Activated naive CD8-positive, alpha-beta T cell treated with anti-CD3 and anti-CD28 coated beads, Interleukin-2, amount 10 ng/mL, durations not matched to agents 7 days and 5 days (primary cell): ENCODE measurements at regions not wholly inside any gene's neighbourhood (a gene's known extent, or its start where the extent isn't known, plus 50 kb on each side); places are given as distances from the start of the nearest gene placed in this dataset.

ENCODE experiments used
- ATAC-seq: fragments of 150-1000 bp; cut with Tn5 transposase; one replicate; pipeline ENCODE4 v1.10.0; 2021; ENCODE audit warnings: low read depth, moderate library complexity
- POLR2A ChIA-PET: fragments of 350-600 bp; sonication (Branson Sonifier 250); formaldehyde crosslinking; loops from one replicate; lab custom pipeline; 2021; ENCODE audit warnings: antibody characterized with exemption; lab: Charles Lee
- DNase-seq: peaks from one replicate; pipeline ENCODE4 v3.0.0; 2021
- H3K27ac Mint-ChIP-seq: one replicate; pipeline ENCODE4 v1.8.0; 2022; ENCODE audit warnings: mild to moderate bottlenecking, mixed read lengths
- H3K27me3 Mint-ChIP-seq: one replicate; pipeline ENCODE4 v1.8.0; 2022; ENCODE audit warnings: mild to moderate bottlenecking, moderate library complexity, mixed read lengths
- H3K36me3 Mint-ChIP-seq: one replicate; pipeline ENCODE4 v1.8.0; 2021; ENCODE audit warnings: mild to moderate bottlenecking, mixed read lengths
- H3K4me1 Mint-ChIP-seq: one replicate; pipeline ENCODE4 v1.8.0; 2021; ENCODE audit warnings: mixed read lengths
- H3K4me3 Mint-ChIP-seq: one replicate; pipeline ENCODE4 v1.8.0; 2022; ENCODE audit warnings: mild to moderate bottlenecking, moderate library complexity, mixed read lengths
- H3K9me3 Mint-ChIP-seq: one replicate; pipeline ENCODE4 v1.8.0; 2021; ENCODE audit warnings: mixed read lengths

GRCh38 chr22:34070531-34070930 is 150.3 kb upstream of the LARGE1 start:
- POLR2A ChIA-PET: no interaction called here
- no peak overlapping the region for H3K4me3 Mint-ChIP-seq
- H3K4me1 Mint-ChIP-seq: no peaks in the 10 kb centered on the region
- H3K9me3 Mint-ChIP-seq: peaks cover 3% of the 10 kb centered on the region
- ATAC-seq (no peak), DNase-seq (no peak)
- no peaks in the 10 kb centered on the region for H3K36me3 Mint-ChIP-seq
- no peaks in the 10 kb centered on the region for H3K27me3 Mint-ChIP-seq
- H3K27ac Mint-ChIP-seq: no peak overlapping the region

GRCh38 chr22:34072585-34072984 is 152.3 kb upstream of the LARGE1 start:
- POLR2A ChIA-PET: no interaction called here
- Mint-ChIP-seq H3K27me3 (no peaks in the 10 kb centered on the region), H3K9me3 (peaks cover 3% of the 10 kb centered on the region), H3K36me3 (no peaks in the 10 kb centered on the region), H3K4me1 (no peaks in the 10 kb centered on the region), H3K27ac (no peak overlapping the region), H3K4me3 (no peak overlapping the region)
- no peak for ATAC-seq
- no peak for DNase-seq

- POLR2A ChIA-PET: no interaction called here
- Mint-ChIP-seq H3K27ac (no peak overlapping the region), H3K9me3 (peaks cover 4% of the 10 kb centered on the region), H3K27me3 (no peaks in the 10 kb centered on the region), H3K36me3 (no peaks in the 10 kb centered on the region), H3K4me3 (no peak overlapping the region), H3K4me1 (no peaks in the 10 kb centered on the region)
- DNase-seq: no peak
- ATAC-seq: no peak
Observed at GRCh38 chr22:34080433-34080832, 160.2 kb upstream of the LARGE1 start.

- no peak overlapping the region for H3K27ac Mint-ChIP-seq
- POLR2A ChIA-PET: no interaction called here
- H3K9me3 Mint-ChIP-seq: peaks cover 15% of the 10 kb centered on the region
- no peak for DNase-seq
- no peak for ATAC-seq
- no peaks in the 10 kb centered on the region for H3K4me1 Mint-ChIP-seq
- H3K27me3 Mint-ChIP-seq: no peaks in the 10 kb centered on the region
- H3K4me3 Mint-ChIP-seq: no peak overlapping the region
- no peaks in the 10 kb centered on the region for H3K36me3 Mint-ChIP-seq
Observed at GRCh38 chr22:34096770-34097169, 176.5 kb upstream of the LARGE1 start.

GRCh38 chr22:34099278-34099677 is 179.0 kb upstream of the LARGE1 start:
- Mint-ChIP-seq H3K36me3 (no peaks in the 10 kb centered on the region), H3K27ac (no peak overlapping the region), H3K4me3 (no peak overlapping the region), H3K9me3 (peaks cover 11% of the 10 kb centered on the region), H3K4me1 (no peaks in the 10 kb centered on the region), H3K27me3 (no peaks in the 10 kb centered on the region)
- ATAC-seq (no peak), DNase-seq (no peak)
- POLR2A ChIA-PET: no interaction called here

GRCh38 chr22:34102633-34103032 is 182.4 kb upstream of the LARGE1 start:
- Mint-ChIP-seq H3K4me1 (no peaks in the 10 kb centered on the region), H3K4me3 (no peak overlapping the region), H3K36me3 (no peaks in the 10 kb centered on the region), H3K27me3 (no peaks in the 10 kb centered on the region), H3K9me3 (peaks cover under 1% of the 10 kb centered on the region), H3K27ac (no peak overlapping the region)
- POLR2A ChIA-PET: no interaction called here
- ATAC-seq (no peak), DNase-seq (no peak)

- no peaks in the 10 kb centered on the region for H3K9me3 Mint-ChIP-seq
- ATAC-seq (no peak), DNase-seq (peak; percentile 23)
- H3K4me1 Mint-ChIP-seq: no peaks in the 10 kb centered on the region
- POLR2A ChIA-PET: no interaction called here
- H3K4me3 Mint-ChIP-seq: no peak overlapping the region
- no peak overlapping the region for H3K27ac Mint-ChIP-seq
- no peaks in the 10 kb centered on the region for H3K27me3 Mint-ChIP-seq
- H3K36me3 Mint-ChIP-seq: no peaks in the 10 kb centered on the region
Observed at GRCh38 chr22:34105461-34106062, 185.3 kb upstream of the LARGE1 start.

GRCh38 chr22:34108168-34108567 is 187.9 kb upstream of the LARGE1 start:
- no peak overlapping the region for H3K27ac Mint-ChIP-seq
- H3K4me3 Mint-ChIP-seq: no peak overlapping the region
- no peaks in the 10 kb centered on the region for H3K36me3 Mint-ChIP-seq
- ATAC-seq (no peak), DNase-seq (no peak)
- no peaks in the 10 kb centered on the region for H3K9me3 Mint-ChIP-seq
- POLR2A ChIA-PET: no interaction called here
- H3K27me3 Mint-ChIP-seq: no peaks in the 10 kb centered on the region
- H3K4me1 Mint-ChIP-seq: no peaks in the 10 kb centered on the region

GRCh38 chr22:34111210-34111824 is 191.0 kb upstream of the LARGE1 start:
- POLR2A ChIA-PET: no interaction called here
- no peak for DNase-seq
- H3K9me3 Mint-ChIP-seq: no peaks in the 10 kb centered on the region

GRCh38 chr22:34113381-34113780 is 193.1 kb upstream of the LARGE1 start:
- H3K4me1 Mint-ChIP-seq: no peaks in the 10 kb centered on the region

More at GRCh38 chr22:34111210-34111824, 191.0 kb upstream of the LARGE1 start:
- Mint-ChIP-seq H3K36me3 (no peaks in the 10 kb centered on the region), H3K4me1 (no peaks in the 10 kb centered on the region), H3K27me3 (no peaks in the 10 kb centered on the region), H3K27ac (no peak overlapping the region), H3K4me3 (no peak overlapping the region)
- no peak for ATAC-seq

GRCh38 chr22:34114406-34114805 is 194.1 kb upstream of the LARGE1 start:
- no peaks in the 10 kb centered on the region for H3K4me1 Mint-ChIP-seq
- POLR2A ChIA-PET: no interaction called here
- H3K9me3 Mint-ChIP-seq: no peaks in the 10 kb centered on the region
- no peaks in the 10 kb centered on the region for H3K36me3 Mint-ChIP-seq
- no peak overlapping the region for H3K4me3 Mint-ChIP-seq
- H3K27me3 Mint-ChIP-seq: no peaks in the 10 kb centered on the region
- no peak for ATAC-seq
- H3K27ac Mint-ChIP-seq: no peak overlapping the region
- no peak for DNase-seq

More at GRCh38 chr22:34113381-34113780, 193.1 kb upstream of the LARGE1 start:
- Mint-ChIP-seq H3K36me3 (no peaks in the 10 kb centered on the region), H3K4me3 (no peak overlapping the region), H3K27ac (no peak overlapping the region), H3K9me3 (no peaks in the 10 kb centered on the region), H3K27me3 (no peaks in the 10 kb centered on the region)
- DNase-seq (no peak), ATAC-seq (no peak)
- POLR2A ChIA-PET: no interaction called here

GRCh38 chr22:34115722-34116121 is 195.4 kb upstream of the LARGE1 start:
- no peaks in the 10 kb centered on the region for H3K27me3 Mint-ChIP-seq
- H3K9me3 Mint-ChIP-seq: no peaks in the 10 kb centered on the region
- no peaks in the 10 kb centered on the region for H3K4me1 Mint-ChIP-seq
- DNase-seq (no peak), ATAC-seq (no peak)
- H3K36me3 Mint-ChIP-seq: no peaks in the 10 kb centered on the region
- POLR2A ChIA-PET: no interaction called here
- H3K27ac Mint-ChIP-seq: no peak overlapping the region
- no peak overlapping the region for H3K4me3 Mint-ChIP-seq

- ATAC-seq (no peak), DNase-seq (no peak)
- Mint-ChIP-seq H3K4me3 (no peak overlapping the region), H3K27ac (no peak overlapping the region), H3K9me3 (no peaks in the 10 kb centered on the region), H3K4me1 (no peaks in the 10 kb centered on the region), H3K27me3 (no peaks in the 10 kb centered on the region), H3K36me3 (no peaks in the 10 kb centered on the region)
- POLR2A ChIA-PET: no interaction called here
Observed at GRCh38 chr22:34116126-34116525, 195.8 kb upstream of the LARGE1 start.

GRCh38 chr22:34122042-34122441 is 201.8 kb upstream of the LARGE1 start:
- POLR2A ChIA-PET: no interaction called here
- Mint-ChIP-seq H3K4me1 (no peaks in the 10 kb centered on the region), H3K9me3 (peaks cover 1% of the 10 kb centered on the region), H3K4me3 (no peak overlapping the region), H3K27me3 (no peaks in the 10 kb centered on the region), H3K27ac (no peak overlapping the region), H3K36me3 (no peaks in the 10 kb centered on the region)
- DNase-seq (no peak), ATAC-seq (no peak)
